ENCODE measurements at regions not wholly inside any gene's neighbourhood (a gene's known extent, or its start where the extent isn't known, plus 50 kb on each side); places are given as distances from the start of the nearest gene placed in this dataset.

DNA sequence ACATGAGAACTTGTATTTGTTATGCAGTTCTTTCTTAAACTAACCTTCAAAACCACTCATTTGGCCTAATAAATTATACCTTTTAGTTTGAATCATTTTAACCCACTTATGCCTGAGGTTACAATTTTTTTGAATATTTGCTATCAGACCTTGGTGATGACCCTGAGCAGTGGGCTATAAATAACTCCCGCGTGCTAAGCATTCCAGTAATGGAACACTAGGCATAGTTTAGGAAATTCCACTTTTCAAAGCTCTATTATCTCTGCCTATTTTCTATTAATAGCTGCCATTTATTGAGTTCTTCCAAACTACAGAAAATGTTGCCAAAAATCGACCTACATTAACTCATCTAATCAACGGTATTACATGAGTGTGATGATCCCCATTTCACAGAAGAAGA, 993.4 kb upstream of the FAT3 start:
- no peak for DNase-seq (ENCODE audit: low spot score)

DNA sequence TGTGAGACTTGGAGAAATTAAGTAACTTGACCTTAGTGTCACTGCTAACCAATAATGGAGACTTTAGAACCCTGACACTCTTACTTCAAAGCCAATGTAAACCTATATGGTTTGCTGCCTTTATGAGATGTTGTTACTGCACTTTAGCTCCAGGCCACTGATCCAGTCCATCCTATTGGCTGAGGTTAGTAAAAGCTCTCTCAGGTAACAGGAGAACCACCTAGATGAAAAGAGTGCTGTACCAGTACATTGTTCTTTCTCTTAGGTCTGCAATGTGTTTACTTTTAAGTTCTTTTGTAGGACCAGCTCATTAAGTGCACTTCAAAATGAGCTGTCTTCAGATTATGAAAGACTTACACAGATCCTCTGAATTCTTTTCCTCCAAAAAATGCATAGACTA, 994.0 kb upstream of the FAT3 start:
- DNase-seq (ENCODE audit: low spot score), result no peak

DNA sequence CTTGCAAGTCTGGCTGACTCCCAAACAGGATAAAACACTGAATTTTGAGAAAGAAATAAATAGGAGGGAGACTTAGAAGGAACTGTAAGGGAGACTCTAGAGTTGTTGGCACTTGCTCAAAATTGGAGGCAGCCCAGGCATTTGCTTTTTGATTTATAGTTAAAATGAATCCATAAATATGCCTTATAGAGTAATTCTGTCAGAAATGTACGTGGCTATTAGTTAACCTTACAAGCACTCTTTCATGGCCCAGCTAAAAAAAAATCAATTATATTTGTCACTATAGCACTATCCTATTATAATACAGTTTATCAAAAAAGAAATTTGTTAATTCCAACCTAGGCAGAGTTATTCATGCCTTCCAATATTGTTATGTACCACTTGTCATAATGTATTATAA, 1000.0 kb upstream of the CHORDC1 start:
- no peak for DNase-seq (ENCODE audit: low spot score)

DNA sequence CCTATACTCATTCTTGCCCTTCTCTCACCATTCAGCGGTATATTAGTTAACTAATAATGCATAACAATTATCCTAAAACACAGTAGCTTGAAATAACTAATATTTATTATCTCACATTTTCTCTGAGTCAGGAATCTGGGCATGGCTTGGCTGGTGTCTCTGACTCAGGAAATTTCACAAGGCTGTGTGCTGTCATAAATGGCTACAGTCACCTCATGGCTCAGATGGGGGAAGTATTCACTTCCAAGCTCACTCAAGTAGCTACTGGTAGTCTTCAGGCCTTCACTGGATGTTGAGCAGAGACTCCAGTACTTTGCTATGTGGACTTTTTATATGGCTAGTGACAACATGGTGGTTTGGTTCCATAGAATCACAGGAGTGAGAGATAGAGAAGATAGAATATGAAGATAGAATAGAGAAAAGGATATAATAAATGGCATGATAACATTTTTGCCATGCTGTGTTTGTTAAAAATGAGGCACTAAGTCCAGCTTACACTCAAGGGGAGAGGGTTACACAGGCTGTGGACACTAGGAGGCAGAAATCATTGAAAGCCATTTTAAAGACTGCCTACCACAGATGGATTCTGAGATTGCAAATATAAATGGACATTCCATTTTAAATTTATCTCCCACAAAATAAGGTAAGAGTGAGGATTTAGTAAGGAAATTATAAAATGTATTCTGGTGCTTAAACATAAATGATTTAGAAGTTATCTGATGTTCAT, 997.8 kb upstream of the CHORDC1 start:
- DNase-seq (ENCODE audit: low spot score), result no peak

DNA sequence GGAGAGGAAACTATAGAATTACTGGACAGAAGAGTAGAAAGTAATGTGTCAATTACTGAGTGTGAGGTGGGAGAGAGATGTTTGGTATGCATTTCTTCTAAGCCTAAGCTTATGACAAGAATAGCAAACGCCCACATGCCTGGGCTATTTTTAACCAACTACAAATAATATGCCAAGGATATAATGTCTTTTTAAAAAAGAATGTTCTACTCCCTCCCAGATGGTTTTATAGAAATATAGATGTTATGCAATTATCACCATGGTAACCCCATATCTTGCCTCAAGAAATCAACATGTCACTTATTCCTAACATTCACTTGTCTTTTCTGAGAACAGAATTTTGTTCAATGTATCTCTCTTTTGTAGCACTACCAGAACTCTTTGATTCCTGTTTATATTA, 996.7 kb upstream of the CHORDC1 start:
- no peak for DNase-seq (ENCODE audit: low spot score)

DNA sequence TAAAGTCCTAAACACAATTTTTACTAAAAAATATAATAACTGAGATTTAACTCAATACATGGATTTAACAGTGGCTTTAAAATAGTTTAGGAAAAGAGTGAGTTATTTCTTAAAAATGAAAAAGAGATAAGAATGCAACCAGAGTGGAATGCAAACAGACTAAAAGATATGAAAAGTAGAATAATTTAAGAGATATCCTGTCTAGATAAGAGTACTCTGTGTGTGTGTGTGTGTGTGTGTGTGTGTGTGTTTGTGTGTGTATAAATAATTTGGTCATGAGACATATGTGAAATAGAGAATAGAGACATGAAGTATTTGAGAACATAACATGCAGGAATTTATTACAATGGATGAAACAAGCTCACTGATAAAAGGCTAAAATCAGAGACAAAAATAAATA, 986.9 kb upstream of the CHORDC1 start:
- no peak for DNase-seq (ENCODE audit: low spot score)

DNA sequence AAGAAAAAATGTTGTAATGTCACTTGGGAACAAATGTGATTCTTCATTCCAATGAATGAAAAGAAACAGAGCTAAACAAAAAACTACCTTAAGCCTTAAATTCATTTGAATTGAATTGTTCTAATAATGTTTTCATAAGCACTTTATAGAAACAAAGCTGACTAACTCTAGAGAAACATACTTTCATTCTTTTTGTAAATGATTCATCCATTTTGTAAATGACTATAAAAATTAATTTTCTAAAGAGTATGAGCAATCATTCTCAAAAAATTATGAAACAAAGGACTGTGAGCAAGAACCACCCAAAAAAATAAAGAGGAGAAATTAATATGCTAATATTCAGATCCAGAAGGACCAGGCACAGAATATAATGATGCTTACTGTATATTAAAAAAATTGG, 986.5 kb upstream of the CHORDC1 start:
- no peak for DNase-seq (ENCODE audit: low spot score)

DNA sequence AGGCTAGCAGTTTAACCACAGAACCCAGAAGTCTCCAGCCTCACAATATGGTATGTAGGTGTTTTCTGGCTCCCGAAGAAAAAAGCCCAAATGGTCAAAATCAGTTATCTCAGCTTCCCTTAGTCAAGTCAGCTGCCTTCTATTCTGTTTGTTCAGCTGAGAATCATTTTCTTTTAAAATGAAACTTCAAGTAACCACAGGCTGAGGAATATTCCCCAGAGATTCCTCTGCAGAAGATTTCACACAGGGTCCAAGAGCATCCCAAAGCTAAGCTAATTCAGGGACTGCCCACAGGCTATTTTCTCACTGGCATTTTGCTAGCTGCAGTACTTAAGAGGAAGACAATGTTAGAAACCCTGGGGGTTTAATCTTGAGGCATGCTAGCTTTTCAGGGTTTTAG, 977.0 kb upstream of the CHORDC1 start:
- no peak for DNase-seq (ENCODE audit: low spot score)

DNA sequence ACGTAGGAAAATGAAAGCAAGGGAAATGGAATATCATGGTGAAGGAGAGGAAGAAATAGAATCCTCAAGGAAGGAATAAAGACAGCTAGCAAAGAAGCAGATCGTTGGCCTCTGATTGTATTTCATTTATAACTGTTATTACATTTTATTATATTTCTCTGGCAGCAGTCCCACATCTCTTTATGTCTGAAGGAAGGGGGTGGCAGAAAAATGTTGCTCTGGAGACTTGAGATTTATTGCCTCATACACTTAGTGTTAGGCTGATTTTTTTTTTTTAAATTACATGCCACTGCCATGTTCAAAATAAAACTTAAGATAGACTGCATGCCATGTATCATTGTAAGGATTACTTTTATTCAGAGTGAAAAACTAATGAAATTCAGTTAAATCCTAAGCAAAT, 971.7 kb upstream of the CHORDC1 start:
- DNase-seq (ENCODE audit: low spot score), result no peak

DNA sequence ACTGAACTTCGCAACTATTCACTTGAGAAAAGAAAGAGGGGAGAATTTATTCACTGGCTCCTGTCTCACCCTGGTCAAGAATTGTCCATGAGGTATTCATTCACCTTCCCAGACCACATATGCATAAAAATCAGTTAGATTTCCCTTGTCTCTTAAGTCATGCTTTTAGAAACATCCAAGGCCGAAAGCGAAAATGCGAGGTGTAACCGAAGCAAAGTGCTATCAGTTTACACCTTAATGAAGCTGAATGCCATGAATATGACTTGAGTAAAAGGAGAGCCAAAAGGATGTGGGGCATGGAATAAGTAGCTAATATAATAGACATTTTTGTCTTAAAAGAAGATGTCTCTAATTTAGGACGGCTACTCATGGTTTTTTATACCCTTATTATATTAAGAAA, 965.6 kb upstream of the CHORDC1 start:
- no peak for DNase-seq (ENCODE audit: low spot score)

DNA sequence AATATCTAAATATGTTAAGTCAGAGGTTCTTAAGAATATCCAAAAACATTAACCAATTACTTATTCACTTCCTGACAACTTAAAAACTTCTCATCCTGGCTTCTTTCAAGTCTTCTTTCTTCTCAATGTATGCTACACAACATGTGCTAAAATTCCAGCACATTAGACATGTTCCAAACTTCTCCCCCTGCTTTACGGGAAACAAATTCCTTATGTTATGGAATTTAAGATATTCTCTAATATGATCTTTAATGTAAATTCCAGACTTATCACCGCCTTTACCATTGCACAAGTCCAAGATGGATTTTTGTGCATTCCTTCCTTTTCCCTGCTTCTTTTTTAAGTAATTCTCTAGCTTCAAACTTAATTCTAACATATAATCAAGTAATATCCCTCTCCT, 964.5 kb upstream of the CHORDC1 start:
- no peak for DNase-seq (ENCODE audit: low spot score)

DNA sequence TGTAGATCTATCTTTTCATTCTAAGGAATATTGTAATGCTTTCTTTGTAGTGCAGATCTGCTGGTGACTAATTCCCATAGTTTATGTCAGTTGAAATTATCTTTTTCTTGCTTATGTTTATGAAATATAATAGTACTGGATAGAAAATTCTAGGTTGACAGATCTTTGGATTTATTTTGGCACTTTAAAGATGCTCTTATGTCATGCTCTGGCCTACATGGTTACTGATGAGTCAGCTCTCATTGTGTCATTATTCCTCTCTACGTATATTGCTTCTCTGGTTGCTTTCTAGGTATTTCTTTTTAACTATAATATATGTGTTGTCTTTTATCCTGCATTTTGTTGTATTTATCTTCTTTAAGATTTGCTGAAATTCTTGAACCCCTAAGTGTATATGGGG, 955.5 kb upstream of the CHORDC1 start:
- no peak for DNase-seq (ENCODE audit: low spot score)

DNA sequence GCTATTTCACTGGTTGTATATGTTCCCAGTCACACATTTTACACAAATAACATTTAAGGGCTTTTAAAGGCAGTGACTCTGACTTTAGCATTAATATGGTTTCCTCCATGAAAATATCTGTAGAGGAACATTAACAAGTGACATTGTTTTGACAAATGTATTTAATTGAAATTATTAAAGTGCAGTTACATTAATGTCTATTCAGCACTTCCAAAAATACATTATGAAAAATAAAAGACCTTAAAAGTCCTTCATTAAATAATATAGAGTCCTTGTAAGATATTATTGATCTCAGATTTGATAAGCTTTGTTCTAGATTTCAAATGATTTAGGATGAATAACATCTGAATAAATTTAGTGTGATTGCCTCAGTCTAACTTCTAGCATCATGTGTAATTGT, 951.9 kb upstream of the CHORDC1 start:
- DNase-seq (ENCODE audit: low spot score), result no peak

DNA sequence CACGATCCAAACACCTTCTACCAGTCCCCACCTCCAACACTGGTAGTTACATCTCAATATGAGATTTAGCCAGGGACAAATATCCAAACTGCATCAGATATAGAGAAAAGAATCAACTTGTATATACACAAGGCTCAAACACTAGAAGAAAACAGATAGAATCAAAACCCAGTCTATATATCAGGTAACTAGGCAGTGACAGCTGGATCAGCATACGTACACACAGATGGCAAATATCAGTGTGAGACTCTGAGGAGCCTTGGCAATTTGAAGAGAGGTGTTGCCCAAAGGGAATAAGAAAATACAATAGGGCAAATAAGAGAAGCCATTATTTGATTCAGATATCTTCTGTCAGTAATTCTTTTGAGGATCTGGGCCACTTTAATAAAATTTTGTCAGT, 951.3 kb upstream of the CHORDC1 start:
- no peak for DNase-seq (ENCODE audit: low spot score)

DNA sequence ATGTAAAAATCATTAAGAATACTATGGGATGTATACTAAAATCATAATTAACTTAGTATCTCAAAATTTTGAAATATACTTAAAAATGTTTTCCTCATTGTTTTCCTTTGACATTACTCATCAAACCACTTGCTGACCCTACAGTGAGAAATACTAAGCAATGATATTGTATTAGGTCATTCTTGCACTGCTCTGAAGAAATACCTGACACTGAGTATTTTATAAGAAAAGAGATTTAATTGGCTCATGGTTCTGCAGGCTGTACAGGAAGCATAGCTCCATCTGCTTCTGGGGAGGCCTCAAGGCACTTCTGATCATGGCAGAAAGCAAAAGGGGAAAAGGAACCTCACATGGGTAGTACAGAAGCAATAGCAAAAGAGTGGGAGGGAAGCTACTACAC, 950.9 kb upstream of the CHORDC1 start:
- DNase-seq (ENCODE audit: low spot score), result no peak

DNA sequence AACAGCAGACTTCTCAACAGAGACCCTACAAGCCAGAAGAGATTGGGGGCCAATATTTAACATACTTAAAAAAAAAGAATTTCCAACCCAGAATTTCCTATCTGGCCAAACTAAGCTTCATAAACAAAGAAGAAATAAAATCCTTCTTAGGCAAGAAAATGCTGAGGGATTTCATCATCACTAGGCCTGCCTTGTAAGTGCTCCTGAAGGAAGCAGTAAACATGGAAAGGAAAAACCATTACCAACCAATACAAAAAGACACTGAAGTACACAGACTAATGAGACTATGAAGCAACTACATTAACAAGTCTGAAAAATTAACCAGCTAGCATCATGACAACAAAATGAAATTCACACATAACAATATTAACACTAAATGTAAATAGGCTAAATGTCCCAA, 947.9 kb upstream of the CHORDC1 start:
- no peak for DNase-seq (ENCODE audit: low spot score)

DNA sequence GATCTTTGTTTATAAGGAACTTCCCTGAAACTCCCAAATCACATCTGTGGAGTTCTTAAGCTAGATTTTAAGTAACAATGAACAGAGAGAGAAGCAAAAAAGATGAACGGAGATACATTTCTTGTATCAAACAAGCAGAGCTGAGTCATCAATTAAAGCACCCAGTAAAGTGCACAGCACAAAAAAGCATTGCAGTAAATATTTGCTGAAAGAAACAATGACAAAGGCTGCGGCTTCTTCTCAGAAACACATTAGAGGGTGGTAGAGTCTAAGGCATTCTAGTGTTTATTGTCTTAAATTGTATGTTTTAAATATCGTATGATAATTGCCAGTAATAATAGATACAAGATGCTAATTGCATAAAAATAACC, 941.6 kb upstream of the CHORDC1 start:
- no peak for DNase-seq (ENCODE audit: low spot score)

DNA sequence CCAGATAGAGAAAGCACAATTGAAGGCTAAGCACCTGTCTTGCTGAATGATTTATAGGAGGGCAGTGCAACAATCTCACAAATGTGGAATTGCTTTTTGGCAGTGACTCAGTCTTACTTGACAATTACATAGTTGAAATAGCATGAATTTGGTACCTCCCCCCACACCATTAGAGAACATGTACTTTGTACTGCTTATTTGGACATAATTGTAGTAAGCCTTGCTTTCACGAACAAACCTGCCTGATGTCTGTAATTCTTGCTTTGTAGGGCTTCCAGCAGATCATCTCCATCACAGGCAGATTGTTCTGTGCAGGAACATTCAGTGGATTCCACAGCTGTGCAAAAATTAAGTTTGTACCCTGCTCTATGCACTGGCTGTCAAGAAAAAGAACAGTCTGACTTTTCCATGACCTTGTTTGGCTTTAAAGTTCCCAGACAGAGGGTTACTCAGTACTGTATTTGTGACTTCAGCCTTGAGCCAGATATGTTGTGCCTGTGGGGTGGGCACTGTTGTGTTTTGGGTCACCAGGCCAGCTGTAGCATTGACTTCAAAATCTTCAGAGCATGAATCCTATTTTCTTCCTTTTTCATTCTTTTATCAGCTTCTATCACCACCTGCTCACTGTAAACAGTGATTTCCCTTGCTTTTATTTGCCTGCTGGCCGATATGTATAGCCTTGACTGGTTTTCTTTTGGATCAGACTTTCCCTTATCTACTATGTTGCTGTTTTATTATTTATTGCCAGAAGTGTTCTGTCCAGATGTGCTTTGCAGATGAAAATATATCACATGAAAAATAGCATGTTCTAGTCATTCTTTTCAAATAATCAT, 941.0 kb upstream of the CHORDC1 start:
- DNase-seq (ENCODE audit: low spot score), result no peak

DNA sequence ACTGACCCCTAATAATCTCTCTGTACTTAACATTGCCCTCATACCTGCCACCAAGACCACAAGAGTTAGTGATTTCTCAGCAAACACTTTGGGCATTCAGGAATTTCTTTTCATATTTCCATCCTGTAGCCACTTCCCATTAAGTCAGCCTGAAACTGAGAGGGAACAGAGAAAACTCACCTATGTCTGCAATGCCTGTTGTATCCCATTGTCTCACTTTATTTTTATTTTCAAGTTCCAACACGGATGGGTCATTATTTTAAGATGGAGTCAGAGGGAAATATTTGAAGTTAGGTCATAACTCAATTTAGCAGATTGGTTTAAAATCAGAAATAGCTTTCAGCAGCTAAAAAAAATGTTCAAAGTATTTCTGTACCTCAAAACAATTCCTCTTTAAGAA, 937.8 kb upstream of the CHORDC1 start:
- DNase-seq (ENCODE audit: low spot score), result no peak

DNA sequence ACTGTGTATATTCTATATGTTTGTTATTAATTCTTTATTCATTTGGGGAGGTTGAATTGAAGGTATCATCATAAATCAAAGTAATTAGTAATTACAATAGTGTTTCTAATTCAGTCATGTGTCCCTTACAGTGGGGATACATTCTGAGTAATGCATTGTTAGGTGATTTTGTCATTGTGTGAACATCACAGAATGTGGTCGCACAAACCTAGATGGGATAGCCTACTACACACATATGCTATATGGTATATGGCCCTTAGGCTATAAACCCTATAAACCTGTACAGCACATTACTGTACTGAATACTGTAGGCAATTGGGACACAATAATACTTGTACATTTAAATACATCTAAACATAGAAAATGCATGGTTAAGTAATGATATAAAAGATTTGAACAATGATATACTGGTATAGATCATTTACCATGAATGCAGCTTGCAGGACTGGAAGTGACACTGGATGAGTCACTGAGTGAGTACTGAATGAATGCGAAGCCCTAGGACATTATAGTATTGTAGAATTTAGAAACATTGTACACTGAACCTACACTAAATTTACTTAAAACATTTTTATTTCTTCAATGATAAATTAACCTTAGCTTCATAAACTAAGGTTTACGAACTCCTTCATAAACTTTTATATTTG, 936.2 kb upstream of the CHORDC1 start:
- DNase-seq (ENCODE audit: low spot score), result no peak

DNA sequence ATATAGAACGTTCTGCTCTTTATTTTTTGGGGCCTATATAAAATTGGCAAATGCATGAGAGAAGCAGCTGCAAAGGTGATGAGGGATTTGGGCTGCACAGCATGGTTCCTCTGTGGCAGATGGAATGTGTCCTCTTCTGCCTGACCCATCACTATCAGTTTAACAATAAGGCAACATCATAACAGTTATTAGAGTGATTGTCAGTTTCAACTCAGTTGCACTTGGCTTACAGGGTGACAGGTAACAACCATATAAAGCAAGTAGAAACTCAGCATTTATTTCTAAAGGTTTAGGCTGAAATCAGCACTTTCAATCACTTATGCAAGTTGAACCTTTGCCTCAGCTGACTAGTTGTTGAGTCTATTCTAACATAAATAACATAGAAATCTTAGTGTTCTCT, 935.4 kb upstream of the CHORDC1 start:
- DNase-seq (ENCODE audit: low spot score), result no peak

DNA sequence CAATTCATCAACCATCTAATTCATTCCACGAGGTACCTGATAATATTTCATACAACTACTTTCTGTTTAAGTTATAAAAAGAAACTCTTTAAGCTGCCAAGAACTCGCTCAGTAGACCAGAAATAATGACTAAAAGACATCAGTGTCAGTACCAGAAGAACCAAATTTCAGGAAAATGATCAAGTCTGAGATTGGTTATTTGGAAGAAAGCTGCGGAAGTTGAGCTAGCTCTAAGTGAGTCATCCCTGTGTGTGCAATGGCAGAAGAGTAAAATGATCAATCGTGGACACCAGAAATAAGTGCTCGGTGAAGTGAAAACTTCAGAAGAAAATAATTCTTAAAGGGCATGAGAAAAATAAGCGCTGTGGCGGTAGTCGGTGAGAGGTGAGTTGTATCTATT, 933.2 kb upstream of the CHORDC1 start:
- no peak for DNase-seq (ENCODE audit: low spot score)

DNA sequence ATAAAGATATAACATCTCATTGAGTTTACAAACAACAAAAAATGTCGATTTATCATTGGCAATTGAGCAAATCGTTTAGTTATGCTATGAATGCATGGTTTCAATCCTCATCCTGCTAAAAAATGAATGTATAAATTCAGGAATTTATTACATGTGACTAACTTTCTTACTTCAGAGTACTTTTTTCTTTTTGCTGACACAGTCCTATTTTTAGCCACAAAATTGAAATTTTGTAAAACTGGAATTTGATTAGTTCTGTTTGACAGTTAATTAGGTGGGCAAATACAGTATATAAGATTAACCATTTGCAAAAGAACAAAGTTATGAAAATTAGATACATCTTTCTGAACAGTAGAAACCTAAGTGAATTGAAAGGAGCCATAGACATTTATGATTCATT, 925.0 kb upstream of the CHORDC1 start:
- no peak for DNase-seq (ENCODE audit: low spot score)
